HG03025 (cell line): ENCODE measurements at regions not wholly inside any gene's neighbourhood (a gene's known extent, or its start where the extent isn't known, plus 50 kb on each side); places are given as distances from the start of the nearest gene placed in this dataset.

ENCODE experiments used
- ATAC-seq: cut with Tn5 transposase; IDR thresholded peaks from one replicate; pipeline ENCODE4 v1.9.1; 2021; ENCODE audit warnings: mild to moderate bottlenecking, moderate library complexity; ENCODE audit not compliant: unreplicated experiment, low FRiP score

- no peak for ATAC-seq
These were observed 66.1 kb upstream of the MLN start for GRCh38 chr6:33869826-33870423.

GRCh38 chr6:33869121-33869520, 65.3 kb upstream of the MLN start:
- ATAC-seq, result no peak

DNA sequence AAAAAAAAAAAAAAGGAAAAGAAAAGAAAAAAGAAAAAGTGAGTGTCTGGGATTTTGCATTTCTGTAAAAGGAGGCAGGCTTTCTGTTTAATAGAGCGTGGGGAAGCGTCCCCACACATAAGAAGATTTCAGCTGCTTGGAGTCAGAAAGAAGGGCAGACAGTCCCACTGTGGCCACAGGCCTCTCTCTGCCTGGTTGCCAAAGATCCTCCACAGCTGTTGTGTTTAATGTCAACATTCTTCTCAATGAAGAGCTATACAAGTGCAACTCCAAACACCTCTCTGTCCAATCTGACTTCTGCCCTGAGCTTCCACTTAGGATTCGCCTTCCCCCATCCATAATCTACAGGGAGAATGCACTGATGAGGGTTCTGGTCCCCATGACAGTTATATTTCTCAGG, 64.3 kb upstream of the MLN start:
- ATAC-seq, result no peak

DNA sequence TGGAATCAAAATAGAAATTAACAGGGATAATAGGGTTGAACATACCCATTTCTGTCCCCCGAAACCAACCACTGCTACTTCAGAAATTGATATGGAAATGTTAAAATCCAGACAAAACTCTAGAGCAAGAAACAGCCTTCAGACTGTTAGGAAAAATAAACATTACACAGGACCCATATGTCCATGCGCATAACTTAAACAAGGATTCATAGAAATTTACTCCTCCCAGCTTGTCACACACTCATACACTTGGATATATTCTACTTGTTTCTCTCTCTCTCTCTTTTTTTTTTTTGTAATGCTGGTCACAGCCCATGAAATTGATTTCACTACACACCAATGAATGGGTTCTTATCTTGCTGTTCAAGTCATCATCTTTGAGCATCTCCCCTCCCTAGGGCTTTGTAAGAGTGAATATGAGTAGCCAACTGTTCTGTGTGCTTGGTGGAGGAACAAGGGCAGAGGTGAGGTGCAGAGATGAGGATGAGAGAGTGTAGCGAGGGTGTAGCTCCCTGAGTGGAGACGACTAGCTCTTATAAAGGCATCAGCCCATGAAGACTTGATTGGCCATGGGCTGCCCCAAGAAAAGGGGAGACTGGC, 61.8 kb upstream of the MLN start:
- ATAC-seq, result no peak

GRCh38 chr6:33863723-33864440, 60.1 kb upstream of the MLN start:
- ATAC-seq, result no peak

DNA sequence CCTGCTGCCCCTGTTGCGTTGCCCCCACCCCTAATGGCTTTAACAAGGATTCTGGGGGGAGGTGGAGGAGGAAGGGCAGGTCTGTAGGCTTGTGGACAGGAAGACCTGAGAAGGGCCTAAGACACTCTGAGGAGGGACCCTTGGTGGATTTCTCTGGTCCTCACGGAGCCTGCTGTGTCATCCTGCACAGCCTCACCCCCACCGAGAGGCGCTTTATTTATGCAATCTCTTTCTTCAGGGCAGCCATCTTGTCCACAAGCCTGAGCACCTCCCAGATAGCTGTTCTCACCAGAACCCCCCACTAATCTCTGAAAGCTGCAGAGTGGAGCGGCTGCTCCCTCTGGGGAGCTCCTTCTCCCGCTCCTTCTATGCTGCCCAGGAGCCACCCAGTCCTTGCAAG, 59.3 kb upstream of the MLN start:
- no peak for ATAC-seq

GRCh38 chr6:33862536-33862935, 58.7 kb upstream of the MLN start:
- no peak for ATAC-seq

DNA sequence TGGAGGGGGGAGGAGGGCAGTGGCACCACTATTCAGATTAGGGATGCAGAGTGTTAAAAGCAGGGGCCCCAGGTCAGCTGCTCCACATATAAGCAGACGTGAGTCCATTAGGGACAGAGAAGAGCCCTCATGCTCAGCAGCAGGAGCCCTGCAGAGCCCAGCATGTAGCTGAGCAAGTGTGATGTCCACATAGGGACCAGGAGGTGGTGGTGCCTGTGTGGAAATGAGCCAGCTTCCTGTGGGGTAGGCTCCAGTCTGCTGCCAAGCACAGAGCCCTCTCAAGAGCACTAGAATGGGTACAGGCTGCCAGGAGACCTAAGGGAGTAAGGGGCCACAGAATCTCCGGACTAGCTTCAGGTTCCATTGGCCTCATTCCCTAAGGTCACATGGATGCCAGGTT, 57.9 kb upstream of the MLN start:
- ATAC-seq, result no peak

DNA sequence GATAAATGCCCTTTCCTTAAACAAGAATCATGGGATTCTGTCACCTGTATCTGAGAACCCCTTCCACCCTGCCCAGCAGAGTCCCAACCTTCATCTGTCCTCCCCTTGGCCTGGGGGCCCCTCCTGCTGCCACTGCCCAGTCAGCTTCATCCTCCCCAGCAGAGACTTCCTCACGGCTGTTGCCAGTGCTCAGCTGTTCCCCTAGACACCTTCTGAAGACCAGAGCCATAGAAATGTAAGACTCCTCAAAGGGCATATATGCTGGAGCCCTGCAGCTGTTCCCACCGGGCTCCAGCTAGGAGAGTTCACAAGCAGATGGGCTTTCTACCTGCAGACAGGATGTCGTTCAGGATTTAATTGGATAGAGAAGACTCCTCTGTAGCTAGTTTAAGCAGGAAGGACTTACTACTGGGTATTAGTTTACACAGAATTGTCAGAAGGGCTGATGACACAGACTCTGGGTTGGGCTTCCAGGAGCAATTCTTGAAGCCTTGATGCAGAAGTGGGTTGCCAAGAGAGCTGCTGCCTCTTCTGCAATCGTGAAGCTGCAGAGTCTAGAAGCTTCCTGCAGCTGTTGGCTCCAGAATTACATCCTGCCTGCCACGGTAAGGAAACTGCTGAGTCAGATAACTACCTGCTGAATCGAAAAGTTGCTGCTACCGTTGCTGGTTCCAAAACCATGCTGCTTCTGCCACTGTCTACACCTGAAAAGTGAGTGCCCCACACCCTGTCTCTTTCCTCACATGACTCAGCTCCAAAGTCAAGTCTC, 57.1 kb upstream of the MLN start:
- ATAC-seq, result no peak

- ATAC-seq, result no peak
These were observed 56.2 kb upstream of the MLN start for GRCh38 chr6:33860006-33860405.

- ATAC-seq, result no peak
These were observed 55.2 kb upstream of the MLN start for GRCh38 chr6:33858804-33859505.

DNA sequence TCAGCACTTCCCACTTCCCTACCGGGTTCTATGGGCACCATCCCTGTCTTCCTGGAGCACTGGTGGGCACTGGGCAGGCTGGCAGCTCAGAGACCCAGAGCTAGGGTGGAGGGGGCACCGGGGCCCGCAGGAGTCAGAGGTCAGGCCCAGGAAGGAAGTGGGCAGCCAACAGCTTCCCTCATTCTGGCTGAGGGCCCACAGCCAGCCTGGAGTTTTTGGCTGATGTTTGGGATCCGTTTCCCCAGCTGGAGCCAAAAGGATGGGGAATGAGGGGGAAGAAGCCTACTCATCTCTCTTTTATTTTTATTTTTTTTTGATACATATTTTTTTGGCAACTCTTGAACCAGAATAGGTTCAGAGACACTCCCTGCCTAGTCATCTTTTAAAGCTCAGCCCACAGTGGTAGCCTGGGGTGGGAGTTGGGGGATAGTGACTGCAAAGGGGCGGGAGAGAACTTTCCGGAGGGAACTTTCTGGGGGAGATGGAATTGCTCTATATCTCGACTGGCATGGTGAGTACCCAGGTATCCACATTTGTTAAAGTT, 54.2 kb upstream of the MLN start:
- ATAC-seq, result no peak

DNA sequence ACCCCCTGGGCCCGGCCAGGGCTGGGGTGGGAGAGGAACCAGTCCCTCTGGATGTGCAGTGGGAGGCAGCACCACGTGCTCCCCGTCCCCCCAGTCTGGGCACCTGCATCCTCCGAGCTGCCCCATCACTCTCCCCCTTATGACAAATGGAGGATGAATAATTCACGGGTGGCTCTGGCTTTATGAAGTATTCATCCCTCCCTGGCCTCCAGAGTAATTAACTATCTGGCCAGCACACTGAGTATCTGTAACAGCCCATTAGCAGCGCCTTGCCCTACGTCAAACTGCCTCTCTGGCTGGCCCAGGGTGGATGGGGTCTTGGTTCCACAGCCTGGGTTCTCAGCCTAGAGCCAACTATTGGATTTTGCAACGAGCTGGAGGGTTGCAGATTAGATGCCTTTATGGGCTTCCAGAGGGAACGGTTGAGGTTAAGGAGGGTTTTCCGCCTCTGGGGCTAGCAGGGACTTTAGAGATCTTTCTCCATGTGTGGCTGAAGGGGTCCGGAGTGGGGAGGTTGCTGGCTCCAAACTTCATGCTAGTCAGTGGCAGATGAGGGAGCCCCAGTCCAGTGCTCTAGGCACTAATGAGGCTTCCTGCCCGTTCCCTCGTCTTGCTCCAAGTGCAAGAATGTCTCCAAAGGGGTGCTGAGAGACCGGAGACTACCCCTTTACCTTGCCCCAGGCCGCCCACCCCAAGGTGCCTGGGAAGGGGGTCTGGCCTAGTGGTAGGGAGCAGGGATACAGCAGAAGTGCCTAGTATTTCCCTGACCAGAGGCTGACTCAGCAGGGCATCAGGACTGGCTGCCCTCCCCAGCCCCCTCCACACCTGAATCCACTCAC, 53.5 kb upstream of the MLN start:
- no peak for ATAC-seq

DNA sequence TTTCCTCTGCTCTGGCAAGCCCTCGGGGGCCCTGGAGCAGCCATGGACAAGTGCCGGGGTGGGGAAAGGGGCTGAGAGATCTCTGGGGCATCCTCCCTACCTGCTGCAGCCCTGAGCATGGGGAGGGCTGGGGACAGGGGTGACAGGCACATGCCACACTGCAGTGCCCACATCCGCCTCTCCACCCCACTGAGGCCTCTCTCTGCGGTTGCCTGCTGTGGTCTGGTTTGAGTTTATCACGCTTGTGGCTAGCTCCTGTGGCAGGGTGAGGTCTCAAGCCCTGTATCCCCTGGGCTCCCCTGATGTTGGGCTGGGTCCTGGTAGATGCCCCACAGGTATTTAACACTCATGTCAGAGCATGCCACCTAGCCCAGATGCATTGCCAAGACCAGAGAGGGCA, 52.9 kb upstream of the MLN start:
- no peak for ATAC-seq

- ATAC-seq, result no peak
These were observed 52.3 kb upstream of the MLN start for GRCh38 chr6:33856031-33856590.

DNA sequence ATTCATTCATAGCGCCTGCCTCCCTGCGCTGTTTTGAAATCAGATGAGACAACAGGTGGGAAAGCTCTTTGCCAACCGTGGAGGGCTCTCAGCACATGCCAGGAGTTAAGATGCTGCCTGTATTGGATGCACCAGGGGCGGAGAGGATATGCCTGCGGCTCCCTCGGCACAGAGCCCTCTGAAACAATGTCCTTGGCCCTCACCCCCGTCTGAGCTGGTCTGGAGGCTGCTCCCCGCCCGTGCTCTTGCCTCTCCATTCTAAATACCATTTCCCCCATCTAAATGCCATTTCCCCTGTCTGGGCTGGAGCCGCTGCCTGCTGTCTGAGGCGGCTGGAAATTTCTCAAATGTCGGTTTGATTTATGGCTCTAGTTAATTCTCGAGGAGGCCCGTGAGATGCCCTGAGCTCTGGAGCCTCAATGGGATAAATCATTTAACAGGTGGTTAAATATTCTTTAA, 50.8 kb upstream of the MLN start:
- ATAC-seq, result no peak

DNA sequence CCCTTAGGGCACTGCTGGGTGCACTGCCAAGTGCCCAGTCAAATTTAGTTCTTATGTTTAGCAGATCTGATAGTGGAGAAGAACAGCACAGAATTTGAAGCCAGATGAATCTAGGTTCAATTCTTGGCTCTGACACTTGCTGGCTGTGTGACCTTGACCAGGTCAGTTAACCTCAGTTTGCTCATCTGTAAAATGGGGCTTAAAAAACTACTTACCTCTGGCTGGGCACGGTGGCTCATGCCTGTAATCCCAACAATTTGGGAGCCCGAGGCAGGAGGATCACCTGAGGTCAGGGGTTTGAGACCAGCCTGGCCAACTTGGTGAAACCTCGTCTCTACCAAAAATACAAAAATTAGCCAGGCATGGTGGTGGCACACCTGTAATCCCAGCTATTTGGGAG, 49.9 kb upstream of the MLN start:
- ATAC-seq, result no peak
